ENCODE measurements at regions not wholly inside any gene's neighbourhood (a gene's known extent, or its start where the extent isn't known, plus 50 kb on each side); places are given as distances from the start of the nearest gene placed in this dataset.

DNA sequence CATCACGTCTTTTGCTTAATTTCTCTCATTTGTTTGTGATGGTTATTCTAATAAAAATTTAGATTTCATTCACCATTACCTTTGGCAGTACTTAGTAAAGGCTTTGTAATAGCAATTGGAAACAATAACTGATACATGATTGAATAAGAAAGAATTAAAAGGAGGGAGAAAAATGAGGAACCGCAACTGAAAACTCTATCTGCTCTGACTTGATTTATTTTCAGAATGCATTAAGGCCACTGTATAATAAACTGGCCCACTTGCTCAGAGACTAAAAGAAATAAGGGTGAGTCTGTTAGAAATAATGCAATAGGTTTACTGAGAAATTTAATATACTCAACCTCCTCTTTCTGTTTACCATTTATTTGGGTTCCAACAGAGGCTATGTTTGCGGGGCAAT, 351.5 kb downstream of the TMA16 start:
- H3K4me3 ChIP-seq (ENCODE audit: low read depth in 1 of 3, low read length in 3 of 3), result no peak overlapping the region
- no peak overlapping the region for H3K9ac ChIP-seq (ENCODE audit: low read depth in 1 of 2, low read length in 2 of 2)
- H3K4me1 ChIP-seq (ENCODE audit: control insufficient read depth in 4 of 4, insufficient read depth in 4 of 4, low read length in 3 of 4), result no peaks in the 10 kb centered on the region
- TF ChIP-seq, protein P1, sequence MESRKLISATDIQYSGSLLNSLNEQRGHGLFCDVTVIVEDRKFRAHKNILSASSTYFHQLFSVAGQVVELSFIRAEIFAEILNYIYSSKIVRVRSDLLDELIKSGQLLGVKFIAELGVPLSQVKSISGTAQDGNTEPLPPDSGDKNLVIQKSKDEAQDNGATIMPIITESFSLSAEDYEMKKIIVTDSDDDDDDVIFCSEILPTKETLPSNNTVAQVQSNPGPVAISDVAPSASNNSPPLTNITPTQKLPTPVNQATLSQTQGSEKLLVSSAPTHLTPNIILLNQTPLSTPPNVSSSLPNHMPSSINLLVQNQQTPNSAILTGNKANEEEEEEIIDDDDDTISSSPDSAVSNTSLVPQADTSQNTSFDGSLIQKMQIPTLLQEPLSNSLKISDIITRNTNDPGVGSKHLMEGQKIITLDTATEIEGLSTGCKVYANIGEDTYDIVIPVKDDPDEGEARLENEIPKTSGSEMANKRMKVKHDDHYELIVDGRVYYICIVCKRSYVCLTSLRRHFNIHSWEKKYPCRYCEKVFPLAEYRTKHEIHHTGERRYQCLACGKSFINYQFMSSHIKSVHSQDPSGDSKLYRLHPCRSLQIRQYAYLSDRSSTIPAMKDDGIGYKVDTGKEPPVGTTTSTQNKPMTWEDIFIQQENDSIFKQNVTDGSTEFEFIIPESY (IDR thresholded peaks at IDR 0.05), result no peak
- TF ChIP-seq RXRA (IDR thresholded peaks at IDR 0.05) (no peak), RAD21 (IDR thresholded peaks at IDR 0.05) (no peak)
- TF ChIP-seq, protein P2, sequence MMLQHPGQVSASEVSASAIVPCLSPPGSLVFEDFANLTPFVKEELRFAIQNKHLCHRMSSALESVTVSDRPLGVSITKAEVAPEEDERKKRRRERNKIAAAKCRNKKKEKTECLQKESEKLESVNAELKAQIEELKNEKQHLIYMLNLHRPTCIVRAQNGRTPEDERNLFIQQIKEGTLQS (IDR thresholded peaks at IDR 0.05), result no peak
- H3K9me3 ChIP-seq (ENCODE audit: control insufficient read depth in 4 of 4, low read length in 3 of 4), result no peaks in the 10 kb centered on the region
- no peaks in the 10 kb centered on the region for H3K36me3 ChIP-seq (ENCODE audit: control insufficient read depth in 4 of 4, insufficient read depth in 3 of 4, low read depth in 1 of 4, low read length in 3 of 4)
- no peak overlapping the region for H3K27ac ChIP-seq (ENCODE audit: low read depth in 1 of 2, low read length in 2 of 2)
- no peak for DNase-seq (ENCODE audit: low spot score)
- WGBS, result 81% methylated on average over 3 of the region's 3 CpGs
- no peaks in the 10 kb centered on the region for H3K27me3 ChIP-seq (ENCODE audit: control insufficient read depth in 4 of 4, insufficient read depth in 4 of 4, low read length in 3 of 4)

DNA sequence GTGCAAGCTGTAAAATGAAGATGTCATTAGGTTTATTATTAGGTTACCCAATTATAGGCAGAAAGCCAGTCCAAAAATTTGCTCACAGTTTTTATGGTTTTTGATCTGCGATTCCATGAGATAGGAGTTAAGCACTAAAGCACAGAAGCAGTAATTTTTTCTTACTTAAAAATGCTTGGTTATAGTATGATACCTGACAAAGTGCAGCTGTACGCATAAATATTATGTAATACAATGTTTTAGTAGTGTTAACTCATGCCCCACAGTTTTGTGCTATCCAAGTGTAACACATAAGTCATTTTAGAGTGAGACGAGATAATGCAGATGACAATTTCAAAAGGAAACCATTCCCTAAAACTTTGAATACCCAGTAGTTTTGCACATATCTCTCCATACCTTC, 357.8 kb downstream of the TMA16 start:
- no peak overlapping the region for H3K9ac ChIP-seq (ENCODE audit: low read depth in 1 of 2, low read length in 2 of 2)
- no peaks in the 10 kb centered on the region for H3K36me3 ChIP-seq (ENCODE audit: control insufficient read depth in 4 of 4, insufficient read depth in 3 of 4, low read depth in 1 of 4, low read length in 3 of 4)
- TF ChIP-seq, protein P3, sequence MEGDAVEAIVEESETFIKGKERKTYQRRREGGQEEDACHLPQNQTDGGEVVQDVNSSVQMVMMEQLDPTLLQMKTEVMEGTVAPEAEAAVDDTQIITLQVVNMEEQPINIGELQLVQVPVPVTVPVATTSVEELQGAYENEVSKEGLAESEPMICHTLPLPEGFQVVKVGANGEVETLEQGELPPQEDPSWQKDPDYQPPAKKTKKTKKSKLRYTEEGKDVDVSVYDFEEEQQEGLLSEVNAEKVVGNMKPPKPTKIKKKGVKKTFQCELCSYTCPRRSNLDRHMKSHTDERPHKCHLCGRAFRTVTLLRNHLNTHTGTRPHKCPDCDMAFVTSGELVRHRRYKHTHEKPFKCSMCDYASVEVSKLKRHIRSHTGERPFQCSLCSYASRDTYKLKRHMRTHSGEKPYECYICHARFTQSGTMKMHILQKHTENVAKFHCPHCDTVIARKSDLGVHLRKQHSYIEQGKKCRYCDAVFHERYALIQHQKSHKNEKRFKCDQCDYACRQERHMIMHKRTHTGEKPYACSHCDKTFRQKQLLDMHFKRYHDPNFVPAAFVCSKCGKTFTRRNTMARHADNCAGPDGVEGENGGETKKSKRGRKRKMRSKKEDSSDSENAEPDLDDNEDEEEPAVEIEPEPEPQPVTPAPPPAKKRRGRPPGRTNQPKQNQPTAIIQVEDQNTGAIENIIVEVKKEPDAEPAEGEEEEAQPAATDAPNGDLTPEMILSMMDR (IDR thresholded peaks at IDR 0.05; ENCODE audit: low read depth, low read length, missing input control), result no peak
- no peak for TF ChIP-seq RAD21 (IDR thresholded peaks at IDR 0.05)
- TF ChIP-seq NR2F2 (IDR thresholded peaks at IDR 0.05), result no peak
- TF ChIP-seq FOXA1 (IDR thresholded peaks at IDR 0.05), result no peak
- TF ChIP-seq TAF1 (conservative IDR thresholded peaks at IDR 0.05), result no peak
- no peak for TF ChIP-seq FOXA2 (IDR thresholded peaks at IDR 0.05)
- TF ChIP-seq, protein P4, sequence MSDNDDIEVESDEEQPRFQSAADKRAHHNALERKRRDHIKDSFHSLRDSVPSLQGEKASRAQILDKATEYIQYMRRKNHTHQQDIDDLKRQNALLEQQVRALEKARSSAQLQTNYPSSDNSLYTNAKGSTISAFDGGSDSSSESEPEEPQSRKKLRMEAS (IDR thresholded peaks at IDR 0.05), result no peak
- no peak for TF ChIP-seq EGR1 (IDR thresholded peaks at IDR 0.05; ENCODE audit: low read depth in 2 of 2)
- TF ChIP-seq HNF4A (conservative IDR thresholded peaks at IDR 0.05), result no peak
- TF ChIP-seq, protein P5, sequence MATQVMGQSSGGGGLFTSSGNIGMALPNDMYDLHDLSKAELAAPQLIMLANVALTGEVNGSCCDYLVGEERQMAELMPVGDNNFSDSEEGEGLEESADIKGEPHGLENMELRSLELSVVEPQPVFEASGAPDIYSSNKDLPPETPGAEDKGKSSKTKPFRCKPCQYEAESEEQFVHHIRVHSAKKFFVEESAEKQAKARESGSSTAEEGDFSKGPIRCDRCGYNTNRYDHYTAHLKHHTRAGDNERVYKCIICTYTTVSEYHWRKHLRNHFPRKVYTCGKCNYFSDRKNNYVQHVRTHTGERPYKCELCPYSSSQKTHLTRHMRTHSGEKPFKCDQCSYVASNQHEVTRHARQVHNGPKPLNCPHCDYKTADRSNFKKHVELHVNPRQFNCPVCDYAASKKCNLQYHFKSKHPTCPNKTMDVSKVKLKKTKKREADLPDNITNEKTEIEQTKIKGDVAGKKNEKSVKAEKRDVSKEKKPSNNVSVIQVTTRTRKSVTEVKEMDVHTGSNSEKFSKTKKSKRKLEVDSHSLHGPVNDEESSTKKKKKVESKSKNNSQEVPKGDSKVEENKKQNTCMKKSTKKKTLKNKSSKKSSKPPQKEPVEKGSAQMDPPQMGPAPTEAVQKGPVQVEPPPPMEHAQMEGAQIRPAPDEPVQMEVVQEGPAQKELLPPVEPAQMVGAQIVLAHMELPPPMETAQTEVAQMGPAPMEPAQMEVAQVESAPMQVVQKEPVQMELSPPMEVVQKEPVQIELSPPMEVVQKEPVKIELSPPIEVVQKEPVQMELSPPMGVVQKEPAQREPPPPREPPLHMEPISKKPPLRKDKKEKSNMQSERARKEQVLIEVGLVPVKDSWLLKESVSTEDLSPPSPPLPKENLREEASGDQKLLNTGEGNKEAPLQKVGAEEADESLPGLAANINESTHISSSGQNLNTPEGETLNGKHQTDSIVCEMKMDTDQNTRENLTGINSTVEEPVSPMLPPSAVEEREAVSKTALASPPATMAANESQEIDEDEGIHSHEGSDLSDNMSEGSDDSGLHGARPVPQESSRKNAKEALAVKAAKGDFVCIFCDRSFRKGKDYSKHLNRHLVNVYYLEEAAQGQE (IDR thresholded peaks at IDR 0.05), result no peak
- TF ChIP-seq, protein P2 (IDR thresholded peaks at IDR 0.05), result no peak
- TF ChIP-seq HNF4G (IDR thresholded peaks at IDR 0.05), result no peak
- TF ChIP-seq JUND (IDR thresholded peaks at IDR 0.05), result no peak
- no peak for TF ChIP-seq YY1 (IDR thresholded peaks at IDR 0.05)
- no peak overlapping the region for H3K27ac ChIP-seq (ENCODE audit: low read depth in 1 of 2, low read length in 2 of 2)
- H3K4me1 ChIP-seq (ENCODE audit: control insufficient read depth in 4 of 4, insufficient read depth in 4 of 4, low read length in 3 of 4), result no peaks in the 10 kb centered on the region
- 73% methylated on average over 3 of the region's 3 CpGs for WGBS
- no peaks in the 10 kb centered on the region for H3K27me3 ChIP-seq (ENCODE audit: control insufficient read depth in 4 of 4, insufficient read depth in 4 of 4, low read length in 3 of 4)
- no peaks in the 10 kb centered on the region for H3K9me3 ChIP-seq (ENCODE audit: control insufficient read depth in 4 of 4, low read length in 3 of 4)
- H3K4me3 ChIP-seq (ENCODE audit: low read depth in 1 of 3, low read length in 3 of 3), result no peak overlapping the region
- DNase-seq (ENCODE audit: low spot score), result no peak

All from liver (tissue), 8 donors.